ENCODE measurements at regions not wholly inside any gene's neighbourhood (a gene's known extent, or its start where the extent isn't known, plus 50 kb on each side); places are given as distances from the start of the nearest gene placed in this dataset.

GRCh38 chr9:22206833-22207232, 197.7 kb upstream of the CDKN2B start:
- no peak for DNase-seq
- Histone ChIP-seq H3K4me3 (ENCODE audit: low read depth, low read length) (no peak overlapping the region), H3K9me3 (no peaks in the 10 kb centered on the region), H3K4me1 (no peaks in the 10 kb centered on the region), H3K27me3 (no peaks in the 10 kb centered on the region), H3K36me3 (no peaks in the 10 kb centered on the region)
- no peak for TF ChIP-seq CTCF (IDR thresholded peaks at IDR 0.05; ENCODE audit: low read depth, low read length)

GRCh38 chr9:22208846-22209585, 199.9 kb upstream of the CDKN2B start:
- DNase-seq, result no peak
- no peak for TF ChIP-seq CTCF (IDR thresholded peaks at IDR 0.05; ENCODE audit: low read depth, low read length)
- Histone ChIP-seq H3K27me3 (no peaks in the 10 kb centered on the region), H3K4me3 (ENCODE audit: low read depth, low read length) (no peak overlapping the region), H3K36me3 (no peaks in the 10 kb centered on the region), H3K4me1 (no peaks in the 10 kb centered on the region), H3K9me3 (no peaks in the 10 kb centered on the region)

GRCh38 chr9:22210262-22210661, 201.2 kb upstream of the CDKN2B start:
- Histone ChIP-seq H3K36me3 (no peaks in the 10 kb centered on the region), H3K9me3 (no peaks in the 10 kb centered on the region), H3K4me3 (ENCODE audit: low read depth, low read length) (no peak overlapping the region), H3K27me3 (no peaks in the 10 kb centered on the region), H3K4me1 (no peaks in the 10 kb centered on the region)
- DNase-seq, result no peak
- no peak for TF ChIP-seq CTCF (IDR thresholded peaks at IDR 0.05; ENCODE audit: low read depth, low read length)

- H3K4me1 ChIP-seq, result no peaks in the 10 kb centered on the region
- no peaks in the 10 kb centered on the region for H3K36me3 ChIP-seq
- H3K9me3 ChIP-seq, result no peaks in the 10 kb centered on the region
- no peaks in the 10 kb centered on the region for H3K27me3 ChIP-seq
- no peak for DNase-seq
- TF ChIP-seq CTCF (IDR thresholded peaks at IDR 0.05; ENCODE audit: low read depth, low read length), result no peak
- H3K4me3 ChIP-seq (ENCODE audit: low read depth, low read length), result no peak overlapping the region
Observed at GRCh38 chr9:22210936-22211335, 201.8 kb upstream of the CDKN2B start.

- no peak for DNase-seq
- H3K36me3 ChIP-seq, result no peaks in the 10 kb centered on the region
- no peaks in the 10 kb centered on the region for H3K9me3 ChIP-seq
- H3K27me3 ChIP-seq, result no peaks in the 10 kb centered on the region
- no peak overlapping the region for H3K4me3 ChIP-seq (ENCODE audit: low read depth, low read length)
- H3K4me1 ChIP-seq, result no peaks in the 10 kb centered on the region
- no peak for TF ChIP-seq CTCF (IDR thresholded peaks at IDR 0.05; ENCODE audit: low read depth, low read length)
Observed at GRCh38 chr9:22211588-22212360, 202.7 kb upstream of the CDKN2B start.

- no peaks in the 10 kb centered on the region for H3K9me3 ChIP-seq
- H3K36me3 ChIP-seq, result no peaks in the 10 kb centered on the region
- H3K27me3 ChIP-seq, result no peaks in the 10 kb centered on the region
- no peak overlapping the region for H3K4me3 ChIP-seq (ENCODE audit: low read depth, low read length)
- DNase-seq, result no peak
- no peak for TF ChIP-seq CTCF (IDR thresholded peaks at IDR 0.05; ENCODE audit: low read depth, low read length)
- no peaks in the 10 kb centered on the region for H3K4me1 ChIP-seq
Observed at GRCh38 chr9:22214021-22214420, 204.9 kb upstream of the CDKN2B start.

Data from BE2C (cell line).